ENCODE measurements at regions not wholly inside any gene's neighbourhood (a gene's known extent, or its start where the extent isn't known, plus 50 kb on each side); places are given as distances from the start of the nearest gene placed in this dataset.

GRCh38 chr6:170174771-170175643, 115.9 kb downstream of the DLL1 start:
- peaks cover 7% of the 10 kb centered on the region for H3K4me1 Mint-ChIP-seq (ENCODE audit: low read depth)
- peaks cover 5% of the 10 kb centered on the region for H3K9me3 Mint-ChIP-seq (ENCODE audit: low read depth)
- no peak overlapping the region for H3K4me3 Mint-ChIP-seq (ENCODE audit: low read depth)
- no peaks in the 10 kb centered on the region for H3K36me3 Mint-ChIP-seq (ENCODE audit: insufficient read depth)
- no peak for TF ChIP-seq CTCF (IDR thresholded peaks at IDR 0.05; ENCODE audit: unreplicated experiment)
- no peak for DNase-seq (ENCODE audit: low spot score, unreplicated experiment)
- no peak overlapping the region for H3K27ac Mint-ChIP-seq
- peaks cover 8% of the 10 kb centered on the region for H3K27me3 Mint-ChIP-seq

GRCh38 chr6:170174124-170174770, 116.6 kb downstream of the DLL1 start:
- TF ChIP-seq CTCF (IDR thresholded peaks at IDR 0.05; ENCODE audit: unreplicated experiment) = no peak
- DNase-seq (ENCODE audit: low spot score, unreplicated experiment) = no peak
- peaks cover 5% of the 10 kb centered on the region for H3K9me3 Mint-ChIP-seq (ENCODE audit: low read depth)
- H3K27ac Mint-ChIP-seq = no peak overlapping the region
- peaks cover 6% of the 10 kb centered on the region for H3K4me1 Mint-ChIP-seq (ENCODE audit: low read depth)
- H3K27me3 Mint-ChIP-seq = peaks cover 8% of the 10 kb centered on the region
- H3K36me3 Mint-ChIP-seq (ENCODE audit: insufficient read depth) = no peaks in the 10 kb centered on the region
- H3K4me3 Mint-ChIP-seq (ENCODE audit: low read depth) = no peak overlapping the region

- TF ChIP-seq CTCF (IDR thresholded peaks at IDR 0.05; ENCODE audit: unreplicated experiment) = no peak
- peaks cover 5% of the 10 kb centered on the region for H3K9me3 Mint-ChIP-seq (ENCODE audit: low read depth)
- H3K4me1 Mint-ChIP-seq (ENCODE audit: low read depth) = peaks cover 2% of the 10 kb centered on the region
- no peak for DNase-seq (ENCODE audit: low spot score, unreplicated experiment)
- no peak overlapping the region for H3K27ac Mint-ChIP-seq
- no peaks in the 10 kb centered on the region for H3K36me3 Mint-ChIP-seq (ENCODE audit: insufficient read depth)
- no peak overlapping the region for H3K4me3 Mint-ChIP-seq (ENCODE audit: low read depth)
- H3K27me3 Mint-ChIP-seq = peaks cover 8% of the 10 kb centered on the region
These were observed 117.5 kb downstream of the DLL1 start for GRCh38 chr6:170173335-170173881.

- no peak for TF ChIP-seq CTCF (IDR thresholded peaks at IDR 0.05; ENCODE audit: unreplicated experiment)
- Mint-ChIP-seq H3K9me3 (ENCODE audit: low read depth) (peaks cover 5% of the 10 kb centered on the region), H3K27ac (no peak overlapping the region), H3K36me3 (ENCODE audit: insufficient read depth) (no peaks in the 10 kb centered on the region), H3K27me3 (peaks cover 6% of the 10 kb centered on the region), H3K4me3 (ENCODE audit: low read depth) (no peak overlapping the region), H3K4me1 (ENCODE audit: low read depth) (no peaks in the 10 kb centered on the region)
- DNase-seq (ENCODE audit: low spot score, unreplicated experiment) = no peak
These were observed 118.0 kb downstream of the DLL1 start for GRCh38 chr6:170172825-170173256.

- H3K27ac Mint-ChIP-seq = no peak overlapping the region
- H3K4me3 Mint-ChIP-seq (ENCODE audit: low read depth) = no peak overlapping the region
- TF ChIP-seq CTCF (IDR thresholded peaks at IDR 0.05; ENCODE audit: unreplicated experiment) = no peak
- peaks cover 5% of the 10 kb centered on the region for H3K9me3 Mint-ChIP-seq (ENCODE audit: low read depth)
- no peak for DNase-seq (ENCODE audit: low spot score, unreplicated experiment)
- H3K4me1 Mint-ChIP-seq (ENCODE audit: low read depth) = no peaks in the 10 kb centered on the region
- H3K36me3 Mint-ChIP-seq (ENCODE audit: insufficient read depth) = no peaks in the 10 kb centered on the region
- H3K27me3 Mint-ChIP-seq = peaks cover 6% of the 10 kb centered on the region
These were observed 118.5 kb downstream of the DLL1 start for GRCh38 chr6:170172392-170172791.
